ENCODE measurements at regions not wholly inside any gene's neighbourhood (a gene's known extent, or its start where the extent isn't known, plus 50 kb on each side); places are given as distances from the start of the nearest gene placed in this dataset.

DNA sequence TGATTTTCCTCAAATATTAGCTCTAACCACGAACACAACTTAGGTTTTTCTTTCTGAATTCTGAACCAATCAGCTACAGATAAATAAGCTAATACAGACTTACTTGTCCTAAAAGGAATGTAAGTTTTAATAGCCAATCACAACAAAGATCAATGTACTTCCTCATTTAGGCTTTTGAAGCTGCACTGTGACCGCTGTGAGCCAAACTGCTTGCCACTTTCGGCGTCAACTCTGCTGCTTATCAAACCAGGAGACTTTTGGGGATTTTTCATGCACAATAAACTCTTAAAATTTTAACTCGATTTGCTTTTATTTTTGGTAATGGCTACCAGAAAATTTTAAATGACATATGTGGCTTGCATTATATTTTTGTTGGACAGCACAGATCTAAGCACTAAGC is 92.5 kb downstream of the TMPRSS5 start (continued):
- TF ChIP-seq NR2C2 (CRISPR knock-in tag; IDR thresholded peaks at IDR 0.05): no peak
- peak; percentile 52; the same call in 1 of the 2 replicates for TF ChIP-seq NR2C2 (tag; IDR thresholded peaks at IDR 0.05)
- TF ChIP-seq, protein P1, sequence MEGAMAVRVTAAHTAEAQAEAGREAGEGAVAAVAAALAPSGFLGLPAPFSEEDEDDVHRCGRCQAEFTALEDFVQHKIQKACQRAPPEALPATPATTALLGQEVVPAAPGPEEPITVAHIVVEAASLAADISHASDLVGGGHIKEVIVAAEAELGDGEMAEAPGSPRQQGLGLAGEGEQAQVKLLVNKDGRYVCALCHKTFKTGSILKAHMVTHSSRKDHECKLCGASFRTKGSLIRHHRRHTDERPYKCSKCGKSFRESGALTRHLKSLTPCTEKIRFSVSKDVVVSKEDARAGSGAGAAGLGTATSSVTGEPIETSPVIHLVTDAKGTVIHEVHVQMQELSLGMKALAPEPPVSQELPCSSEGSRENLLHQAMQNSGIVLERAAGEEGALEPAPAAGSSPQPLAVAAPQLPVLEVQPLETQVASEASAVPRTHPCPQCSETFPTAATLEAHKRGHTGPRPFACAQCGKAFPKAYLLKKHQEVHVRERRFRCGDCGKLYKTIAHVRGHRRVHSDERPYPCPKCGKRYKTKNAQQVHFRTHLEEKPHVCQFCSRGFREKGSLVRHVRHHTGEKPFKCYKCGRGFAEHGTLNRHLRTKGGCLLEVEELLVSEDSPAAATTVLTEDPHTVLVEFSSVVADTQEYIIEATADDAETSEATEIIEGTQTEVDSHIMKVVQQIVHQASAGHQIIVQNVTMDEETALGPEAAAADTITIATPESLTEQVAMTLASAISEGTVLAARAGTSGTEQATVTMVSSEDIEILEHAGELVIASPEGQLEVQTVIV (CRISPR knock-in tag; IDR thresholded peaks at IDR 0.05; ENCODE audit: borderline replicate concordance): no peak
- no peak for TF ChIP-seq SAP30 (IDR thresholded peaks at IDR 0.05; ENCODE audit: borderline replicate concordance, insufficient read depth, low read depth, low read length, poor library complexity, severe bottlenecking)
- TF ChIP-seq SUPT5H (IDR thresholded peaks at IDR 0.05): no peak
- TF ChIP-seq KDM1A (IDR thresholded peaks at IDR 0.05): no peak
- TF ChIP-seq RBM22 (IDR thresholded peaks at IDR 0.05; ENCODE audit: low read depth, low read length, poor library complexity, severe bottlenecking): no peak
- TF ChIP-seq CREBBP (IDR thresholded peaks at IDR 0.05; ENCODE audit: low read depth, low read length): no peak
- no peak for TF ChIP-seq POLR2AphosphoS2 (IDR thresholded peaks at IDR 0.05; ENCODE audit: low read length)
- no peak for TF ChIP-seq PCBP2 (IDR thresholded peaks at IDR 0.05; ENCODE audit: low read depth, low read length, poor library complexity, severe bottlenecking)
- no peak for TF ChIP-seq TSC22D4 (tag; IDR thresholded peaks at IDR 0.05)
- TF ChIP-seq, protein P2, sequence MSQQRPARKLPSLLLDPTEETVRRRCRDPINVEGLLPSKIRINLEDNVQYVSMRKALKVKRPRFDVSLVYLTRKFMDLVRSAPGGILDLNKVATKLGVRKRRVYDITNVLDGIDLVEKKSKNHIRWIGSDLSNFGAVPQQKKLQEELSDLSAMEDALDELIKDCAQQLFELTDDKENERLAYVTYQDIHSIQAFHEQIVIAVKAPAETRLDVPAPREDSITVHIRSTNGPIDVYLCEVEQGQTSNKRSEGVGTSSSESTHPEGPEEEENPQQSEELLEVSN (IDR thresholded peaks at IDR 0.05; ENCODE audit: borderline replicate concordance in 1 of 2, extremely low read depth in 1 of 2, insufficient read depth in 1 of 2, insufficient read length in 1 of 2, low read depth in 1 of 2, low read length in 1 of 2, poor library complexity in 1 of 2, severe bottlenecking in 1 of 2): peak in 1 of 2 experiments; percentile 44
- no peak for TF ChIP-seq NR3C1 (CRISPR knock-in tag; IDR thresholded peaks at IDR 0.05)
- no peak for TF ChIP-seq ZNF121 (CRISPR knock-in tag; conservative IDR thresholded peaks at IDR 0.05)
- TF ChIP-seq KDM5B (IDR thresholded peaks at IDR 0.05; ENCODE audit: insufficient replicate concordance, low read depth, low read length): no peak
- no peak for TF ChIP-seq RCOR1 (IDR thresholded peaks at IDR 0.05; ENCODE audit: borderline replicate concordance in 1 of 2, low read depth in 2 of 2, low read length in 2 of 2)
- TF ChIP-seq, protein P3, sequence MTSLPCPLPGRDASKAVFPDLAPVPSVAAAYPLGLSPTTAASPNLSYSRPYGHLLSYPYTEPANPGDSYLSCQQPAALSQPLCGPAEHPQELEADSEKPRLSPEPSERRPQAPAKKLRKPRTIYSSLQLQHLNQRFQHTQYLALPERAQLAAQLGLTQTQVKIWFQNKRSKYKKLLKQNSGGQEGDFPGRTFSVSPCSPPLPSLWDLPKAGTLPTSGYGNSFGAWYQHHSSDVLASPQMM (CRISPR knock-in tag; IDR thresholded peaks at IDR 0.05): no peak
- no peak for TF ChIP-seq ZNF263 (CRISPR knock-in tag; IDR thresholded peaks at IDR 0.05; ENCODE audit: borderline replicate concordance)
- no peak for TF ChIP-seq ESRRB (CRISPR knock-in tag; IDR thresholded peaks at IDR 0.05; ENCODE audit: borderline replicate concordance)
- TF ChIP-seq, protein P4, sequence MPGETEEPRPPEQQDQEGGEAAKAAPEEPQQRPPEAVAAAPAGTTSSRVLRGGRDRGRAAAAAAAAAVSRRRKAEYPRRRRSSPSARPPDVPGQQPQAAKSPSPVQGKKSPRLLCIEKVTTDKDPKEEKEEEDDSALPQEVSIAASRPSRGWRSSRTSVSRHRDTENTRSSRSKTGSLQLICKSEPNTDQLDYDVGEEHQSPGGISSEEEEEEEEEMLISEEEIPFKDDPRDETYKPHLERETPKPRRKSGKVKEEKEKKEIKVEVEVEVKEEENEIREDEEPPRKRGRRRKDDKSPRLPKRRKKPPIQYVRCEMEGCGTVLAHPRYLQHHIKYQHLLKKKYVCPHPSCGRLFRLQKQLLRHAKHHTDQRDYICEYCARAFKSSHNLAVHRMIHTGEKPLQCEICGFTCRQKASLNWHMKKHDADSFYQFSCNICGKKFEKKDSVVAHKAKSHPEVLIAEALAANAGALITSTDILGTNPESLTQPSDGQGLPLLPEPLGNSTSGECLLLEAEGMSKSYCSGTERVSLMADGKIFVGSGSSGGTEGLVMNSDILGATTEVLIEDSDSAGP (CRISPR knock-in tag; IDR thresholded peaks at IDR 0.05): no peak
- TF ChIP-seq SIN3A (IDR thresholded peaks at IDR 0.05; ENCODE audit: borderline replicate concordance in 2 of 2, control insufficient read depth in 1 of 2, low read depth in 2 of 2, low read length in 2 of 2): no peak

All from K562 (cell line).